Cardiac muscle cell (in vitro differentiated cells and primary cell): ENCODE measurements at regions not wholly inside any gene's neighbourhood (a gene's known extent, or its start where the extent isn't known, plus 50 kb on each side); places are given as distances from the start of the nearest gene placed in this dataset.
"Not testable (repeated sequence)": the region's sequence is repeated elsewhere in the genome, so short reads cannot be mapped to it uniquely, and the experiment has no call there.

Source experiments
- DNase-seq, 2 donors: peaks; one replicate each; pipeline versions ENCODE4 v3.0.0 to v3.0.0-alpha.2; 2010 to 2017; ENCODE audit warnings: low read depth in 1 of 2, low spot score in 1 of 2
- H3K27ac ChIP-seq: fragments of 200-600 bp; sonication (generic); 2 replicates; pipeline ENCODE4 v1.5.1; 2016
- H3K27me3 ChIP-seq: fragments of 200-600 bp; sonication (generic); 2 replicates; pipeline ENCODE4 v1.6.0; 2016; ENCODE audit warnings: control low read depth
- H3K36me3 ChIP-seq: fragments of 200-600 bp; sonication (generic); 2 replicates; pipeline ENCODE4 v1.5.1; 2016; ENCODE audit warnings: control low read depth
- H3K4me1 ChIP-seq: fragments of 200-600 bp; sonication (generic); 2 replicates; pipeline ENCODE4 v1.8.1; 2017; ENCODE audit warnings: low read depth, mild to moderate bottlenecking, mixed run types
- H3K4me3 ChIP-seq: fragments of 200-600 bp; sonication (generic); 2 replicates; pipeline ENCODE4 v1.5.1; 2016; ENCODE audit warnings: mild to moderate bottlenecking
- H3K9me3 ChIP-seq: fragments of 200-600 bp; sonication (generic); 2 replicates; pipeline ENCODE4 v1.5.1; 2017; ENCODE audit warnings: low read depth, mild to moderate bottlenecking, control low read depth
- TF ChIP-seq, protein P1 (sequence below): IDR thresholded peaks from 2 replicates; pipeline ENCODE4 v1.5.1; 2012; ENCODE audit warnings: low read depth, mild to moderate bottlenecking, low read length

DNA sequence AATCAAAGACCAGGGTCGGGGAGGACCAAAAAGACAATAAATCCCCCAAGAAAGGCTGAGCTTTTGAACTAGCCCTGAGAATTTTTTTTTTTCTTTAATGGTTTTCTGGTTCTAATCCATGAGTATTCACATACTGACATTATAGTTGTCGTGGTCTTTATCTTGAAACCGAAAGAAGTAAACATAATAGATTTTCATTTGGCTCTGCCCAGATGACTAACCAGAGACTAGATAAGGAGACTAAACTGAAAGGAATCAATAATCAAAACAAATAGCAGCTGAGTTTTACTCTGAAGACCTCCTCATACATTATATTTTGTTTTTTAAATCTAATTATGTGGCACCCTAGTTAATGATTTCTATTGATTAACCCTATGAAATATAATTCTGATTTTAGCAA, 381.4 kb downstream of the CNTN3 start:
- H3K4me1 ChIP-seq: no peaks in the 10 kb centered on the region
- no peak overlapping the region for H3K4me3 ChIP-seq
- H3K27me3 ChIP-seq: no peaks in the 10 kb centered on the region
- H3K27ac ChIP-seq: no peak overlapping the region
- TF ChIP-seq, protein P1, sequence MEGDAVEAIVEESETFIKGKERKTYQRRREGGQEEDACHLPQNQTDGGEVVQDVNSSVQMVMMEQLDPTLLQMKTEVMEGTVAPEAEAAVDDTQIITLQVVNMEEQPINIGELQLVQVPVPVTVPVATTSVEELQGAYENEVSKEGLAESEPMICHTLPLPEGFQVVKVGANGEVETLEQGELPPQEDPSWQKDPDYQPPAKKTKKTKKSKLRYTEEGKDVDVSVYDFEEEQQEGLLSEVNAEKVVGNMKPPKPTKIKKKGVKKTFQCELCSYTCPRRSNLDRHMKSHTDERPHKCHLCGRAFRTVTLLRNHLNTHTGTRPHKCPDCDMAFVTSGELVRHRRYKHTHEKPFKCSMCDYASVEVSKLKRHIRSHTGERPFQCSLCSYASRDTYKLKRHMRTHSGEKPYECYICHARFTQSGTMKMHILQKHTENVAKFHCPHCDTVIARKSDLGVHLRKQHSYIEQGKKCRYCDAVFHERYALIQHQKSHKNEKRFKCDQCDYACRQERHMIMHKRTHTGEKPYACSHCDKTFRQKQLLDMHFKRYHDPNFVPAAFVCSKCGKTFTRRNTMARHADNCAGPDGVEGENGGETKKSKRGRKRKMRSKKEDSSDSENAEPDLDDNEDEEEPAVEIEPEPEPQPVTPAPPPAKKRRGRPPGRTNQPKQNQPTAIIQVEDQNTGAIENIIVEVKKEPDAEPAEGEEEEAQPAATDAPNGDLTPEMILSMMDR: no peak
- DNase-seq: no peak
- H3K9me3 ChIP-seq: no peaks in the 10 kb centered on the region
- H3K36me3 ChIP-seq: no peaks in the 10 kb centered on the region

DNA sequence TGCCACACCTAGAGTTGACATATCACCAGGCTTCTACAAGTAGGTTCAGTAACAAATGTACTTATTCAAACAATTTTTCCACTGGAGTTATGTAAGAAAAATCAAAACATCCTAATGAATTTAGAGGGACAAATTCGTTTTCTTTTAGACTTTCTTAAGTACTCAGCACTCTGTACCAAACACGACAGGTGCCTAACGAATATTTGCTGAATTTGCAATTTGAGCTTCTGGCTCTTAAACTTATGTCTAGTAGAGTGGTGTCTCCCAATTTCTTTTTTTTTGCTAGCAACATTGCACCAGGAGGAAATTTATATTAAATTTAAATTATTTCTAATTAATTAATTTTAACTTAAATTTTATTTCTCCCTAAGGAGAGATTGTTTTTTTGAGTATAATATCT, 397.0 kb downstream of the CNTN3 start:
- TF ChIP-seq, protein P1: no peak
- H3K27ac ChIP-seq: no peak overlapping the region
- no peaks in the 10 kb centered on the region for H3K27me3 ChIP-seq
- no peak overlapping the region for H3K4me3 ChIP-seq
- no peaks in the 10 kb centered on the region for H3K36me3 ChIP-seq
- no peak for DNase-seq
- no peaks in the 10 kb centered on the region for H3K9me3 ChIP-seq
- H3K4me1 ChIP-seq: no peaks in the 10 kb centered on the region

DNA sequence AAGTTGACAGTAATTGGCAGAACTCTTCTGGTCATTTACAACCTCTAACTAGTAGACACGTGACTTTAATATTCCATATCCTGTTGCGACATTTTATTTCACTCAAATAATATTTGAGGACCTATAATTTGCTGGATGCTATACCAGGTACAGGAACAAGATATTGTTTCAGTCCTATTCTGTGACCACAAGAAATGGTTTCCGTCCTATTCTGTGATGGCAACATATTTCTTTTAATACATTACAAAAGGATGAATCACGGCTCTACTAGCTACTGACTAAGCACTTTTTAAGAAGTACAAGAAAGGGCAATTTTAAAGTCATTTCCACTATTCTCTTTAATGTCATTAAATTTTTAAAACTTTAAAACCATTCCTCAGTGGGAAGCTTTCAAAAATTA, 400.2 kb downstream of the CNTN3 start:
- TF ChIP-seq, protein P1: no peak
- Histone ChIP-seq H3K27ac (no peak overlapping the region), H3K4me3 (no peak overlapping the region), H3K36me3 (no peaks in the 10 kb centered on the region), H3K4me1 (no peaks in the 10 kb centered on the region), H3K27me3 (no peaks in the 10 kb centered on the region), H3K9me3 (no peaks in the 10 kb centered on the region)
- DNase-seq: no peak

DNA sequence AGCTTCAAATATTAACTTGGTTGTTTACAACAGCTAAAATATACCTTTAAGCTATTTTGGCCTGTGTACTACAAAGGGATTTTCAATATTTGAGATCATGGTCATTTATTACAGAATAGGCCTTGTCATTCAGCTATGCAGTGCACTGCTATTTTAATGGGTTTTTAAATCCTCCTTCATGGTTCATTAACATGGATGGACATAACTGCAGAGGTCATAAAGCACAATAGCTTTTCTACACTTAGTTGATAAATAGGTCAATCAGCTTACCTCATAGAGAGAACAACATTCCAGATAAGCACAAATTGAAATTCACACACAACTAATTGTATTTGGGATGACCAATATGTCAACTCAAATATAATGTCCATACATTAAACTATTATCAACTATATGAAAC, 403.7 kb downstream of the CNTN3 start:
- DNase-seq: no peak
- Histone ChIP-seq H3K4me1 (no peaks in the 10 kb centered on the region), H3K9me3 (no peaks in the 10 kb centered on the region), H3K27ac (no peak overlapping the region), H3K36me3 (no peaks in the 10 kb centered on the region), H3K4me3 (no peak overlapping the region), H3K27me3 (no peaks in the 10 kb centered on the region)
- TF ChIP-seq, protein P1: no peak

DNA sequence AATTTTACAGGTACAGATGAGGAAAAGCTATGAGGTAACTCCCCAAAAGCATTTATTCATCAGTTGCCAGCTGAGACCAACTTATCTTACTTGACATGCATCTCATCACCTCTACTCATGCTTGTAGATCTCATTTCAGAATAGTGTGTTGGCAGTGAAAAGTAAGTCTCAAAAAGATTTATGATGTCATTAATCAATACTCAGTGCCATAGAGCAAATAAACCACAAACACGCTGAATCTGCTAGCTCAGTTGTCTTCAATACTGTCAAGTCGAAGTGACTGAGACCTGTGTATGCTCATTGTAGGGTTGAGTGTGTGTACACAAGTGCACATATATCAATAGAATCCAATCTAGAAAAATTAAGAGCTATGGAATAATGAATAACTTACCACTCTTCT, 413.5 kb downstream of the CNTN3 start:
- no peak for DNase-seq
- Histone ChIP-seq H3K4me1 (no peaks in the 10 kb centered on the region), H3K27ac (no peak overlapping the region), H3K27me3 (no peaks in the 10 kb centered on the region), H3K4me3 (no peak overlapping the region), H3K36me3 (no peaks in the 10 kb centered on the region), H3K9me3 (no peaks in the 10 kb centered on the region)
- TF ChIP-seq, protein P1: no peak

DNA sequence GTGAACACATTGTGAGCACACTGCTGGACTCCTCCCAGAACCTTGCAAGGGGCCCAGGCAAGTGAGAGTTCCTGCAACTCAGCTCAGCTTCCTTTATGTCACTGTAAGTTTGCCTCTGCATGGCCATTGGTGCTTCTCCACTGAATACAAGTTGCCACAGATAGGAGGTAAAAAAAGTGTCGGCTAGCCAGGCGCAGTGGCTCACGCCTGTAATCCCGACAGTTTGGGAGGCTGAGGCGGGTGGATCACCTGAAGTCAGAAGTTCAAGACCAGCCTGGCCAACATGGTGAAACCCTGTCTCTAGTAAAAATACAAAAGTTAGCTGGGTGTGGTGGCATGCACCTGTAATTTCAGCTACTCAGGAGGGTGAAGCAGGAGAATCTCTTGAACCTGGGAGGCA, 435.8 kb downstream of the CNTN3 start:
- not testable (repeated sequence) for H3K27me3 ChIP-seq, H3K9me3 ChIP-seq, H3K36me3 ChIP-seq, H3K27ac ChIP-seq, H3K4me3 ChIP-seq, DNase-seq, H3K4me1 ChIP-seq
